ENCODE measurements at regions not wholly inside any gene's neighbourhood (a gene's known extent, or its start where the extent isn't known, plus 50 kb on each side); places are given as distances from the start of the nearest gene placed in this dataset.

GRCh38 chr9:11755951-11756350, 937.2 kb upstream of the TYRP1 start:
- no peak for DNase-seq

GRCh38 chr9:11757408-11757807, 935.8 kb upstream of the TYRP1 start:
- no peak for DNase-seq

GRCh38 chr9:11758016-11758415, 935.2 kb upstream of the TYRP1 start:
- DNase-seq, result no peak

- no peak for DNase-seq
Measured at GRCh38 chr9:11779971-11780370, 913.2 kb upstream of the TYRP1 start.

GRCh38 chr9:11792870-11793269, 900.3 kb upstream of the TYRP1 start:
- DNase-seq, result no peak

GRCh38 chr9:11794984-11795383, 898.2 kb upstream of the TYRP1 start:
- no peak for DNase-seq

GRCh38 chr9:11805969-11806368, 887.2 kb upstream of the TYRP1 start:
- no peak for DNase-seq

GRCh38 chr9:11821306-11821975, 871.7 kb upstream of the TYRP1 start:
- no peak for DNase-seq

- DNase-seq, result no peak
Measured at GRCh38 chr9:11828201-11828600, 865.0 kb upstream of the TYRP1 start.

- no peak for DNase-seq
Measured at GRCh38 chr9:11833056-11833455, 860.1 kb upstream of the TYRP1 start.

- DNase-seq, result no peak
Measured at GRCh38 chr9:11868795-11869194, 824.4 kb upstream of the TYRP1 start.

- no peak for DNase-seq
Measured at GRCh38 chr9:11871852-11872251, 821.3 kb upstream of the TYRP1 start.

- DNase-seq, result no peak
Measured at GRCh38 chr9:11872471-11872870, 820.7 kb upstream of the TYRP1 start.

GRCh38 chr9:11874414-11874813, 818.8 kb upstream of the TYRP1 start:
- DNase-seq, result no peak

GRCh38 chr9:11892401-11892800, 800.8 kb upstream of the TYRP1 start:
- DNase-seq, result no peak

- no peak for DNase-seq
Measured at GRCh38 chr9:11893331-11893730, 799.9 kb upstream of the TYRP1 start.

GRCh38 chr9:11894136-11894535, 799.0 kb upstream of the TYRP1 start:
- no peak for DNase-seq

- DNase-seq, result no peak
Measured at GRCh38 chr9:11902610-11903009, 790.6 kb upstream of the TYRP1 start.

- DNase-seq, result no peak
Measured at GRCh38 chr9:11915699-11916098, 777.5 kb upstream of the TYRP1 start.

- no peak for DNase-seq
Measured at GRCh38 chr9:11928871-11929321, 764.3 kb upstream of the TYRP1 start.

- DNase-seq, result no peak
Measured at GRCh38 chr9:11931109-11931508, 762.1 kb upstream of the TYRP1 start.

GRCh38 chr9:11931751-11932150, 761.4 kb upstream of the TYRP1 start:
- DNase-seq, result no peak

GRCh38 chr9:11933926-11934325, 759.3 kb upstream of the TYRP1 start:
- no peak for DNase-seq

GRCh38 chr9:11946531-11946930, 746.7 kb upstream of the TYRP1 start:
- DNase-seq, result no peak

GRCh38 chr9:11962327-11962726, 730.9 kb upstream of the TYRP1 start:
- no peak for DNase-seq

All from right forelimb (tissue), 1 donor.